Panc1 (cell line): ENCODE measurements at regions not wholly inside any gene's neighbourhood (a gene's known extent, or its start where the extent isn't known, plus 50 kb on each side); places are given as distances from the start of the nearest gene placed in this dataset.

Source experiments
- ATAC-seq: fragments of 200-7000 bp; cut with Tn5 transposase; 2 replicates; pipeline ENCODE4 v1.9.1; 2020; ENCODE audit warnings: mild to moderate bottlenecking, moderate library complexity
- BruUV-seq: library from RNA; stranded (reverse); fragments of 400-500 nt; replicated peaks from 2 replicates; lab custom pipeline; 2021; lab: Mats Ljungman, UMichigan
- CTCF ChIA-PET: fragments of 300-600 bp; sonication (Branson Sonifier 250); formaldehyde crosslinking; loops from one replicate; lab custom pipeline; 2022; ENCODE audit warnings: antibody characterized with exemption; lab: Charles Lee
- POLR2A ChIA-PET: fragments of 300-600 bp; sonication (Branson Sonifier 250); formaldehyde crosslinking; loops from one replicate; lab custom pipeline; 2022; ENCODE audit warnings: antibody characterized with exemption; lab: Charles Lee
- DNase-seq: peaks from one replicate; pipeline ENCODE4 v3.0.0-alpha.2; 2010; ENCODE audit warnings: low read depth, low spot score
- H3K27ac ChIP-seq: 2 replicates; pipeline ENCODE4 v1.5.1; 2011; ENCODE audit warnings: mild to moderate bottlenecking, low read length, inconsistent platforms
- H3K27me3 ChIP-seq: fragments of 200-500 bp; sonication (Bioruptor generic); 2 replicates; pipeline ENCODE4 v1.6.0; 2014; ENCODE audit warnings: low read length, inconsistent platforms; ENCODE audit not compliant: control insufficient read depth, insufficient read depth
- H3K36me3 ChIP-seq: fragments of 200-500 bp; sonication (Bioruptor generic); 2 replicates; pipeline ENCODE4 v1.5.1; 2014; ENCODE audit warnings: inconsistent platforms, mild to moderate bottlenecking, low read length, moderate library complexity; ENCODE audit not compliant: control insufficient read depth, insufficient read depth
- H3K4me1 ChIP-seq: 2 replicates; pipeline ENCODE4 v1.5.1; 2011; ENCODE audit warnings: inconsistent platforms, mild to moderate bottlenecking, low read length, moderate library complexity; ENCODE audit not compliant: control insufficient read depth, insufficient read depth
- H3K4me3 ChIP-seq, 2 experiments: 2 replicates each; pipeline ENCODE4 v1.5.1; 2011 to 2012; ENCODE audit warnings: low read depth in 2 of 2, low read length in 2 of 2, mild to moderate bottlenecking in 2 of 2, inconsistent platforms in 1 of 2, moderate library complexity in 1 of 2
- H3K9me3 ChIP-seq: fragments of 200-500 bp; sonication (Bioruptor generic); 2 replicates; pipeline ENCODE4 v1.5.1; 2014; ENCODE audit warnings: low read depth, mild to moderate bottlenecking, inconsistent platforms, low read length, moderate library complexity; ENCODE audit not compliant: control insufficient read depth, insufficient read depth
- CTCF ChIP-seq: fragments of 450-650 bp; IDR thresholded peaks from 2 replicates; pipeline ENCODE4 v1.5.1; 2017; ENCODE audit warnings: mild to moderate bottlenecking
- POLR2AphosphoS5 ChIP-seq: IDR thresholded peaks from 2 replicates; pipeline ENCODE4 v1.6.1; 2012; ENCODE audit warnings: mild to moderate bottlenecking, low read depth, low read length, moderate library complexity
- REST ChIP-seq, 2 experiments: IDR thresholded peaks; 2 replicates each; pipeline ENCODE4 v1.6.1; 2011 to 2012; ENCODE audit warnings: low read depth in 2 of 2, control low read depth in 1 of 2, low read length in 1 of 2, mild to moderate bottlenecking in 1 of 2, moderate library complexity in 1 of 2; ENCODE audit not compliant: insufficient read depth in 1 of 2
- SIN3A ChIP-seq: IDR thresholded peaks from 2 replicates; pipeline ENCODE4 v1.6.1; 2012; ENCODE audit warnings: low read depth, mild to moderate bottlenecking, low read length, moderate library complexity, borderline replicate concordance; ENCODE audit not compliant: insufficient read depth
- TCF7L2 ChIP-seq: IDR thresholded peaks from 2 replicates; pipeline ENCODE4 v1.6.1; 2011; ENCODE audit warnings: mild to moderate bottlenecking, low read depth, low read length, inconsistent platforms
- in situ Hi-C: cut with HindIII; loops from 2 replicates; pipeline ENCODE4 v1.10.0; 2016; ENCODE audit warnings: low sequenced_read_pairs, low pct_unique_long_range_greater_than_20kb
- intact Hi-C: fragments of 100-400 bp; cut with micrococcal nuclease; formaldehyde crosslinking; loops from one replicate; pipeline ENCODE4 v1.10.0; 2022; ENCODE audit not compliant: unreplicated experiment

GRCh38 chr12:18923721-18924120 is 185.8 kb downstream of the CAPZA3 start:
- no peak overlapping the region for H3K27ac ChIP-seq
- no peaks in the 10 kb centered on the region for H3K36me3 ChIP-seq
- no peaks in the 10 kb centered on the region for H3K9me3 ChIP-seq
- ChIA-PET CTCF (no interaction called here), POLR2A (no interaction called here)
- TF ChIP-seq REST (IDR thresholded peaks at IDR 0.05; ENCODE audit: insufficient read depth in 1 of 2, low read depth in 2 of 2, low read length in 1 of 2) (no peak), CTCF (no peak), SIN3A (no peak), TCF7L2 (no peak)
- H3K27me3 ChIP-seq: no peaks in the 10 kb centered on the region
- H3K4me1 ChIP-seq: no peaks in the 10 kb centered on the region
- ATAC-seq: no peak
- in situ Hi-C loops (no loop called here), intact Hi-C loops (no loop called here)
- BruUV-seq: no TSS peak
- no peak for DNase-seq
- no peak overlapping the region for H3K4me3 ChIP-seq

DNA sequence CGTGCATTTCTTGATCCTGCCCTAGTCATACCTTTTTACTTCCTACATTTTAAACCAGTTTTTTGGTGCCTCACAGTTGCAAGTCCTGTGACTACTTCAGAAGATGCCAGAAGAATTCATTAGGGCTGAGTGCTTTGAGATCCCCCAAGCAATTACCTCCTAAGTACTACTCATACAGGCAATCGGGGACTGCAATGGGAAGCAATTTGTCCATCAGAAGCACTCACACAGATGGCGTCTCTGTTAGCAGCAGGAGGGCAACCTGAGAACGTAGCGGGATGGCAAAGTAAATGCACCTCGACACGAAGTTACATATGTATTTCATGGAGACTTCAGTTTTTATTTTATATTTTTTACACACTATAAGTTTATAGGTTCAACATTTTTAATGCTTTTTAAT is 188.3 kb downstream of the CAPZA3 start:
- intact Hi-C loops: no loop called here
- CTCF ChIA-PET: no interaction called here
- no peak for TF ChIP-seq SIN3A
- TF ChIP-seq REST (IDR thresholded peaks at IDR 0.05; ENCODE audit: insufficient read depth in 1 of 2, low read depth in 2 of 2, low read length in 1 of 2): no peak
- no peak for TF ChIP-seq CTCF
- no peak for TF ChIP-seq TCF7L2
- no peak for TF ChIP-seq POLR2AphosphoS5

More for the DNA sequence above, 188.3 kb downstream of the CAPZA3 start:
- BruUV-seq: no TSS peak
- no peaks in the 10 kb centered on the region for H3K4me1 ChIP-seq
- no peak overlapping the region for H3K4me3 ChIP-seq
- POLR2A ChIA-PET: no interaction called here
- no peaks in the 10 kb centered on the region for H3K27me3 ChIP-seq
- no peaks in the 10 kb centered on the region for H3K9me3 ChIP-seq
- in situ Hi-C loops: no loop called here
- DNase-seq (no peak), ATAC-seq (no peak)
- H3K27ac ChIP-seq: no peak overlapping the region
- H3K36me3 ChIP-seq: no peaks in the 10 kb centered on the region
